ENCODE measurements at regions not wholly inside any gene's neighbourhood (a gene's known extent, or its start where the extent isn't known, plus 50 kb on each side); places are given as distances from the start of the nearest gene placed in this dataset.

DNA sequence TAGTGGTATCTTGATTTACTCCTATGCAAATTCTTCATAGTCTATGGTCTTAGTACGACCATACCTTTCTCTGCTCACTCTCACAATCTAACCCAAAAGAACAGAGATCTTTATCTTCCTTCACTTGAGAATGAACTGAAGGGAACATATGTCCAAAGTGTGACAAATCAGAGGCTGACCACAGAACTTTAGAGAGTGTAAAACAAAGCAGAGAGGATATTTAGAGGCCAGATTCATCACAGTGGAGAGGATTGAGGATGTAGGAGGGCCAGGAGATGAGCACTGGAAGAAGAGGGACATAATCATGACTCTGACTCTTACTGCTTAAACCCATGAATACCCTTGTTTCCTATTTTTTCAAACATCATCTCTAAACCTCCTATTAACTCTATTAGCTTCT is 935.3 kb upstream of the PHF14 start:
- DNase-seq, result no peak

DNA sequence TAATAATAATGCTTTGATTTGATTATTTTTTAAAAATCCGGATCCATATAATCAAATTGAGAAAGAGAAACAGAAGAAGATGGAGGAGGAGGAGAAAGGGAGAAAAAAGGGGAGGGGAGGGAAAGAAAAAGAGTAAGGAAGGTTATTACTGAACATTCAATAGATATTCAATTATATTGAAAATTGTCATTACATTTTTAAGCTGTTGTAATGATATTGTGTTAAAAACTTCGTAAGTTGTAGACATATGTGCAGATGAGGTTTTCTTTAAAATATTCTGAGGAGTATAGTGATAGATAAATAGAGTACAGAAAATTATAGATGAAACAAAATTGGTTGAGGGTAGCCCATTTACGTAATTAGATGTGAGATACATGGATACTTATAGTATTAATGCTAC is 933.0 kb upstream of the PHF14 start:
- no peak for DNase-seq

DNA sequence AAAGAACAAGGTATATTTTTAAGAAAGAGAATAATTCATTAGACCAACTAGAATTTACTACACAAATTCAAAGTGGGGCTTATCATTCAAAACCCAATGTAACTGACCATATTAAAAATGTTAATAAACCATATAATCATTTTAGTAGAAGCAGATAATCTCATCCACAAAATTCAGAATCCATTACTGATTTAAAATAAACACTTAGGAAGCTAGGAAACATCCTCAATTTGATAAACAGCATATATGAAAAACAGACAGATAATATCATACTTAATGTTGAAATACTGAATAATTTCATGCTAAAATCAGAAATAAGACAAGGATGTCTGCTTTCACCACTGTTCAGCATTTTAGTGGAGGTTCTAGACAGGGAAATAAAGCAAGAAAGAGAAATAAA is 902.8 kb upstream of the PHF14 start:
- no peak for DNase-seq

DNA sequence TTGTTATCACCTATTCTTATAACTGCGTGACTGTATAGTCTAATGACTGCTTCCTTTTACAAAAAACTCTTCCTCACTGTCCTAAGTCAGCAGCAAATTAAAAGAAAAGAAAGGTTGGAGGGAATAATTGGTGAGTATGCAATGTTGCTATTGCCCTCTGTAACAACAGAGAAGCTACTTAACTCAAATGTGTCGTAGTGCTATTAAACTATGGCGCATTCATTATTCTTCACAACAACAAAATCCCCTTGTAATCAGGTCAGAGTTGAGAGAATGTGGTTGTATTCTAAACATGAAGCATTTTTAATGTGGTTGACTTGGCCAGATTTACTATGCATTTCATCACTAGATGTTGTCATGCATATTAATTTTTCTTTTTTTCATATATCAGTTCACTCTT is 897.8 kb upstream of the PHF14 start:
- DNase-seq, result no peak

DNA sequence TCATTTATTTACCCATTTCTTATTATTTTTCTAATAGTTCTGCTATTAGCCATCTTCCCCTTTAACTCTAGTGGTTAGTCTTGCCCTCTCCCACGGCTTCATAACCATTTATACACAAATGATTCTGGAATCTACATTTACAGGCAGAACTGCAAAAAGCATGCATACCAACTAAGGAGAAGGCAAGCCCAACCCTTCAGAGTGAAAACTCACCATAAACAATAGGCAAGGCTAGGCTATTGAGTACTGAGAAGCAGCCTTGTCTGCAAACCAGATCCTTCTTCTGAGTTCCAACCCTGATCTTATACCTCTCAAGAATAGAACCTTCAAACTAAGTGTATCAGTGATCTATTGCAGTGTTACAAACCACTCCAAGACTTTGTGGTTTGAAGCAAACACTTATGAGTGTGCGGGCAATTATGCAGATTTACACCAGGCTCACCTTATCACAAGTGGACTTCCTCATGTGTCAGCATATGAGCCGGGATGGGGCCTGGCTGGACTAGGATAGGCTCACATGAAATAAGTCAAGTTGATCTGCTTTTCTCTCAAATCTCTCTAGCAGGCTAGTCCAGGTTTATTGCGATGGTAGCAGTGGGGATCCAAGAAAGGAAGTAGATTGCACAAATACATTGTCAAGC is 896.9 kb upstream of the PHF14 start:
- no peak for DNase-seq

DNA sequence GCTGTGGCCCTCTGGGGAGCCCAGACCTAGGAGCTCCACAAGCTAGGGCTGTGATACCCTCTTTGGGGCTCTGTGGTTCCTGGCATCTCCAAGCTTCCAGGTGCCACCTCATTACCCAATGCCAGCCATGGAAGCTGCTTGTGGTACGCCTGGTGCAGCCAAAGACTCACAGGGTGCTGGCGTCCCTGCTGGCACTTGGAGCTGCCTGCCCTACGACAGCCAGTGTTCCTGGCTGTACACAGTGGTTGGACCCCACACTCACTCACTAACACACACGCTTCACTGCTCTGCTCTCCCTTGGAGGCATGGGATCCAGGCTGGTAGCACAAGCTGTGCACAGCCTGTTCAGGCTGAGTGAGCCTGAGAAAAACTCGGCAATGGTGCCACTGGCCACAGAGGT is 894.1 kb upstream of the PHF14 start:
- DNase-seq, result peak; percentile 16

DNA sequence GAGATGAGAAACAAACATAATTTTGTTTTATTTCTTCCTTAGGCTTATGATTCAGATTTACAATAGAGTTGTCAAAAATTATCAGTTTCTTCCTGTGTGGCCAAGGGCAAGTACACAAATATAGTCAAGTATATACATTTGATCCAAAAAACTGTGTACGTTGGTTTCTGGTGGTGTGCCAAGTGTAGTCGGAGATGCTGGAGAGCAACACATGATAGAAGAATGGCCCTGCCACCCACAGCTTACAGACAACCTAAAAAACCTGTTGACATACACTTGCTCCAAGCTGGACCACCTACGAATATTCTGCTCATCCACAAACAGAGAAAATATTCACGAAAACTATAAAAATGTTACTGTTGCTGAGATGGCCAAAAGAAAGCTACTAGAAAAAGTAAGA is 890.8 kb upstream of the PHF14 start:
- DNase-seq, result no peak

DNA sequence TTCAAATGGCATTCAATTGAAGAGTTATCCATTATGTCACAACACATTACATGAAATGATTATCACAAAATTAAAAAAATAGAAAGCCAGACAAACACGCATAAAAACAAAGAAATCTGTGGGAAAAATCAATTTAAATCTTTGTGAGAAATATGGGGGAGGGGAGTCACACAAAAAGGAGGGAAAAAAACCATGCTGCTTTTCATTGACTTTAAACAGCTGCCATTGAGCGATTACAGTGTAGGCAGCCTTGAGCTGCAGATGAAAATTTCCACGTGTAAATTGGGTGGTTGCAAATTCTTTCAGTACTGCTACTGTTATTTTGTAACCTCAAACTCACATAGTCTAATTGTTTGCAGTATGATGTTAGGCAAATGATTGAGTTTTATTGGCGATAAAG is 889.9 kb upstream of the PHF14 start:
- DNase-seq, result no peak

DNA sequence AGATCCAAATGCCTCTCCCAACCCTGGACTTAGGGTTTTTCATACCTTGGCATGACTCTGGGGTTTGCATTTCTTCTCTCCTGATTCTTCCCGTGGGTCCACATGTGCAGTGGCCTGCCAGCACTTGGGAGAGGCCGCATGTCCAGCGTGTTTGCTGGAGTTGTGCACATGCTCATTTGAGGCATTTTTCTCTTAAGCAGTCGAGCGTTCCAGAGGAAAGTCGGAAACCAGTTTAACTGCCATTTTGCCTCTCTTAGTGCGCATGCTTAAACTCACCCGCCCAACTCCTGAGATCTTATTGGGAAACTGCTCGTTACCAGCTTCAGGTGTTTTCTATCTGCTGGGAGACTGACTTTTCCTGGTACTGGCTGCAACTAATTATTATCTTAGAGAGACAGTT is 888.4 kb upstream of the PHF14 start:
- DNase-seq, result no peak

DNA sequence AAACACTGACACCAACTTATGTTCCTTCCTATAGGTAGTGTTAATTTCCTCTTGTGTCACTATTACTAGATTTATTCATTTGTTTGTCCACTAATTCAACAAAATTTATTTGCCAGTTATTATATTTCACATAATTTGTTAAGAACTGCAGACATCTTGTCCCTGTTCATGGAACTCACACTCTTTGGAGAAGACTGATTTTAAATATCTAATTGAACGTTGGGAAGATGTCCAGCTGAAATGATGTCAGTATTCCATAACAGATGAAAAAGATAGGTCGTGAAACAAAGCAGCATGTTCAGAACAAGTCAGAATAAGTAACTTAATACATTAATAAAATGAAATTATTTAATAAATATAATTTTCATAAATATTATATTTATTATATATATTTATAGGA is 873.1 kb upstream of the PHF14 start:
- DNase-seq, result no peak

DNA sequence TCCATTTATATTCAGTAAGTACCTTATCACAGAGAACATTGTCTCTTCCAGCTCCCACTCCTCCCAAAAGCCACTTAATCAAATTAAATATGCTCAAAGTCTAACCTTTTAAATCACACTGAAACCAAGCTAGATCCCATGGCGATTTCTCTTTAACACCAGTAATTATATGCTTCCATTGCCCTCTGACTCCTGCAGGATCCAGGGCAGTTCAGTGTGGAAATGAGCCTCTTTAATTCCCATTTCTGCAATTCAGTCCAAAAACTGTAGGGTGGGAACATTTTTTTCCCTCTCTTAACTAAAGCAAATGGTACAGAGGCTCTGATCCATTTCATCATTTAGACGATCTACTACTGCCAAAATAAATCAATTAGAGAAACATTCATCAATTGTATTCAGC is 872.3 kb upstream of the PHF14 start:
- no peak for DNase-seq

DNA sequence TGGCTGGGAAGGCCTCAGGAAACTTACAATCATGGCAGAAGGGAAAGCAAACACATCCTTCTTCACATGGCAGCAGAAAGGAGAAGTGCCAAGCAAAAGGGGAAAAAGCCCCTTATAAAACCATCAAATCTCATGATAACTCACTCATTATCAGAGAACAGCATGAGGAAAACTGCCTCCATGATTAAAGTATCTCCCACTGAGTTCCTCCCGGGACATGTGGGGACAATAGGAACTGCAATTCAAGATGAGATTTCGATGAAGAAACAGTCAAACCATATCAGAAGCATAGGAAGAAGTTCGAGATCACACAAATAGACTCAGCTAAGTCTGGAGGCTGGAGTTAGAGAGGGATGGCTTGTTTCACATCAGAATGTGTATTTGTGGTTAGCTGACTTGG is 869.4 kb upstream of the PHF14 start:
- no peak for DNase-seq

DNA sequence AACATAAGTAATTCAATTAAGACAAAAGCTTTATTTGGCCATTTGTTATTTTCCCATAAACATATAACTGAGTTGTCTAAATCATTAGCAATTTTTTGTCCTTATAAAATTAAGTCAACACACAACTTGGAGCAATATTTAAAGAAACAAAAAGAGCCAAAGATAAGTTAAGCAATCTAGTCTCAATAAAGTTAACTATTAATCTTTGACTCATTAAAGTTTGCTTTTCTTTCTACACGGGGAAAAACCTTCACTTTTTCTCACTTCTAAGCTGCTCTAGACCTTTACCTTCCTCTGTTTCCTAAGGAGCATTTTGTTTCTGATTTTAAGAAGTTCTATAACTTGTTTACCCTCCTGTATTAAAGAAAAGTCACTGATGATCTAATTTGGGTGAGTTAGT is 867.1 kb upstream of the PHF14 start:
- no peak for DNase-seq

DNA sequence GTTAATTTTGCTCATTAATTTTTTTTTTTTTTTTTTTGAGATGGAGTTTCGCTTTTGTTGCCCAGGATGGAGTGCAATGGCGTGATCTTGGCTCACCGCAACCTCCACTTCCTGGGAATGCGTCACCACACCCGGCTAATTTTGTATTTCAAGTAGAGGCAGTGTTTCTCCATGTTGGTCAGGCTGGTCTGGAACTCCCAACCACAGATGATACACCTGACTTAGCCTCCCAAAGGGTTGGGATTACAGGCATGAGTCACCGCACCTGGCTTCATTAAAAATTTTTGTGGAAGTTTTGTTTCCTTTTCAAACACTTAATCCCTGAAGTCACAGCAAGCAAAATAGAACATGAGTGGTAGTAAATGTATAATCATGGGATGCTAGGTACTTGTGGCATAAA is 857.2 kb upstream of the PHF14 start:
- DNase-seq, result no peak

DNA sequence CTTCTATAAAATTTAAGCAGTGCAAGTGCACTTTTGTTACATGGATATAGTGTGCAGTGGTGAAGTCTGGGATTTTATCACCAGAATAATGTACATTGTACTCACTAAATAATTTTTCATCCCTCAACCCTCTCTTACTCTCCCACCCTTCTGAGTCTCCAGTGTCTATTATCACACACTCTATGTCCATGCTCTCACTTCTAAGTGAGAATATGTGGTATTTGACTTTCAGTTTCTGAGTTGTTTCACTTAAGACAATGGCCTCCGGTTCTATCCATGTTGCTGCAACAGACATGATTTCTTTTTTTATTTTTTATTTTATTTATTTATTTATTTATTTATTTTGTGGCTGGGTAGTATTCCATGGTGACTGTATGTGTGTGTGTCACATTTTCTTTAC is 855.9 kb upstream of the PHF14 start:
- DNase-seq, result no peak

DNA sequence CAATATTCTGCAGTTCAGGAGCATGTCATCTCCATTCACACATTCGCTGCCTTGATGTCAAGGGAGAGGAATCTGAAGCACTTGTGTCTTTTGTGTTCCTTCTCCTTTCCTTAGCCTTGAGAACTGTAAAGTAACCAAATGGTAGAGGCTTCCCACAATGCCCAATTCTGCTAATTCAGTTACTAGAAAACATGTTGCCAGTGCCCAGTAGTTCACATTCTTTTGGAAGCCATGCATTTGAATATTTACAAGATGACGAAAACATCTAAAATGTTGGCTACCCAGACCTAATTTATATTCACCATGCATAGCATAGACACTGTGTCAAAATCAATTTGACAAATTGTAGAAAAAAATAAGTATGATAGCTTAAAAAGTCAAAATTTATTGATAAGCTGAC is 852.7 kb upstream of the PHF14 start:
- no peak for DNase-seq

DNA sequence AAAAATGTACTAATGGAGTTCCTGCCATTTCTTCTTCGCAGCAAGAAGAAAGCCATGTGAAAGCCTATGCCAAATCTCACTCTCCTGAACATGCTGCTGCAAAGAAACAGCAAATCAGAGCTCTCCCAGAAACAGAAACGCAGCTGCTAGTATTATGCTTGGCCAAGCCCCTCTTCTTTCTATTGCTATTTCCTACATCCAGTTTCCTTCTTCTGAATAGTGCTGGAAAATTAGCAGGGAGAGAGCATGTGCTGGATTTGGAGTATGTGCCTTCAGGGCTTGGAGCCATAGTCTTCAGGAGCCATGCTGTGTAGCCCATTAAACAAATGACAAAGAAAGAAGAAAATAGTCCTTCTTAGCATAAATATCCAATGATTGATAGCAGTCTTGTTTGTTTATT is 852.0 kb upstream of the PHF14 start:
- no peak for DNase-seq

DNA sequence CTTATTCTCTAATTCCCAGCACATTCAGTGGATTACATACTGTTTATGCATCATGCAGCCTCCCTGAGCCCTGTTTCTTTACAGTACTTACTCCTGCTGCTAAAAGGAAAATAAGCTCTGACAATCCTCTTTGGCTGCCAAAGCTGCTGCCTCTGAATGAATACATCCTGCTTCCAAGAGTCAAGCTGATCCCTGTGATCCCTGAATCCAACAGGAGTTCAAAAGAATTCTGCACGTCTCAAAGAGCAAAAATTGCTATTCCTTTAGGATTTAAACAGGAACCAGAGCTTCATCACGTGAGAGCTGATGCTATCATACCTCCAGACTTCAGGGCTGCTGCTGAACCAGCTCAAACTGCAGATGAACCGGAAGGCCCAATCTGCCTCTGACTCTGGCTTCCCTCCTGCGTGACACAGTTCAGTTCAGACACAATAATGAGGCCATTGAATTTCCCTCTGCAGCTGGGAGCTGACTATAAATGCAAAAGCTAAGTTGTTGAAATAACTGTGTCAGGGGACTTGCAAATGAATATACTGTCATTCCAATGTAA is 851.0 kb upstream of the PHF14 start:
- no peak for DNase-seq

DNA sequence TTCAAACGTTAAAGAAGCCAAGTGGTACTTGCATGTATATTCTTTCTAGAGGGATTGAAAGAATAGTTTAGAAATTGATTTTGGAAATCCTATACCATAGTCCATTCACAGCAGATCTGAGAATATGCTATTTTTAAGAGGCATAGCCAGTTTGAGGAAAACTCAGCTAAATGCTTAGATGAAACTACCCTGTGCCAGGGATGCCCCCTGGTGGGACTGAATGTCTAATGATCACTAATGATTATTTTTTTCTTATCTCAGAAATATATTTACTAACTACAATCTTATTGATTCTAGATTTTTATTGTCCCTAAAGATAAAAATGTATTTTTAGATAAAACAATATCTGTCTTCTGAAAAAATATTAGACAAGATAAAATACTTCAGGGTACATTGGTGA is 844.9 kb upstream of the PHF14 start:
- no peak for DNase-seq

DNA sequence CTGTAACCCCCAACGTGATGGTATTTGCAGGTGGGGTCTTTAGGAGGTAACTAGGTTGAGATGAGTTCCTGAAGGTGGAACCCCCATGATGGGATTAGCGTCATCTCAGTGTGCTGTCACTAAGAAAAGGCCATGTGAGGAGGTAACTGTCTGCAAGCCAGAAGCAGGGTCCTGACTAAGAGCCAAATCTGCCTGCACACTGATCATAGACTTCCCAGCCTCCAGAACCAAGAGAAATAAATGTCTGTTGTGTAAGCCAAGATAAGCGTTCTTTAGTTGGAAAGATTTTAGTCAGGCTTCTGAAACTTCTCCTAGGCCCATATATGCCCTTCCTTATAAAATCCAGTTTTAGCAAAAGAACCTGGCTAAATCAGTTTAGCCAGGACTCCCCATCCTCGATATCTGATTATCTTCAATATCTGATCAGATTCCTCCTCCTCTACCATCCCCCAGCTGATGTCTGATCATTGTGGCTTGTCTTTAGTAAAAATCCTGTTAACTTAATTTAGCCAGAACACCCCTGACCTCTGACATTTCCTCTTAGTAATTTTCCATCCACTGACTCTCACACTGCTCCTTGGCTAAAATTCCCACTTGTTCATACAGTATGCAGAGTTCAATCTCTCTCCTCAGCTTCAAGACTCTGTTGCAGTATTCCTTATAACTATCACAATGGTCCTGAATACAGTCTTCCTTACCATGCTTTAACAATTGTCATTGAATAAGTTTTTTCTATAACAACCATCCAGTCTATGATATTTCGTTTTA is 835.4 kb upstream of the PHF14 start:
- no peak for DNase-seq

DNA sequence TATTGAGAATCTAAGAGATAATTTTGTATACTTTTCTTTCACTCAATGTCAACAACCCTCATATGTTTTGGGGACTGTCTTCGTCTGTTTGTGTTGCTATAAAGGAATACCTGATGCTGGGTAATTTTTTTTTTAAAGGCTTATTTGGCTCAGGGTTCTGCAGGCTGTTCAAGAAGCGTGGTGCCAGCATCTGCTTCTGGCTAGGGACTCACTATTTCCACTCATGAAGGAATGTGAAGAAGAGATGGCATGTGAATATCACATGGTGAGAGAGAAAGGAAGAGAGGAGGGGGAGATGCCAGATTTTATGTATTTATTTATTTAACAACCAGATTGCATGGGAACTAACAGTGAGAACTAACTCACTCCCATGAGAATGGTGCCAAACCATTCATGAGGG is 827.4 kb upstream of the PHF14 start:
- DNase-seq, result no peak

DNA sequence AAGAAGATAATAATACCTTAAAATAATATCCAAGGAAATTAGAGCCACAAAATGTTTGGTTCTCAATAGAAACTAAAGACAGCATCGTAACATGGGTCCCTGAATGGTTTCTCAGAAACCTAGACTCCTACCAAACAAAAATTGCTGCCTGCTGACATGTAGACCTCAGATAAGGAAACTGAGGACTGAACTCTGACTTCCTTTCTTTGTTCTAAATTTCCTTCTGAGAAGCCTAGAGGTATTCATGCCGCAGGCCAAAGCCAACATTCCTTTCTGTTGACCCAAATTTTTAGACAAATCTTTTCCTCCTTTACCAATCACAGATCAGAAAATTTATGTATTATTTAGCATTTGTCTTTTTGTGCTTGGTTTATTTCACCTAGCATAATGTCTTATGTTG is 816.7 kb upstream of the PHF14 start:
- DNase-seq, result no peak

DNA sequence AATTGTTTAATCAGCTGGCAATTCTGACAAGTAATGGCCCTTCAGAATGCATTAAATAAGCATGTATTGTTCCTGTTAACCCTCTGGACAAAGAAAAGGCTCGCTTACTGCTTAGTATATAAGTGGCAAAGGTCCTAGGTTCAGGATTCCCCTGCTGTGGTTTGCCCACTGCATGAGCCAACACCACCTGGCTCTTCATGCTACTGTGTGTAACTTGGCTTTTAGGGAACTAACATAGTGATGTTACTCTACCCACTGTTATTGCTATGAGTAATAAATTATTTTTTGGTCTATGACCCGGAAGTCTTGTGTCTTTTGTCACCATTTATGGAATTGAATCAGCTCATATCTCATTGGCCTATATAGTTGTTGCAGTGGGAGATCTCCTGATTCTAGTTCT is 791.7 kb upstream of the PHF14 start:
- no peak for DNase-seq

DNA sequence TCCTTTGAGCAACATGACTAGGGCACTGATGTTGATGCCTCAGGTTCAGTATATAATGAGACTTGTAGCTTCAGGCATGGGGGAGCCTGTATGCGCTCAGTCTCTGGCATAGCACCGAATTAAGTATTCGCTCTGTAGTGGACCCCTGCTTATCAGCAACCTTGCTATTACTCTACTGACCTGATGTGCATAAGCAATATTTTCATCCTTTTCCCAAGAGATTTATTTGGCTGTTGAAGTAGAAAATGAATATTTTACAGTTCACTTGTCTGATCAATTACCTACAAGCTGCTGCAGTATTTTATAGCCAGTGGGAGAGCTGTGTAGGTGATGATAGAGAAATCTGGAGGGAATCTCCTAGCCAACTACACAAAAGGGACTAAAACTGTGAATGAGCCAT is 781.6 kb upstream of the PHF14 start:
- DNase-seq, result no peak

DNA sequence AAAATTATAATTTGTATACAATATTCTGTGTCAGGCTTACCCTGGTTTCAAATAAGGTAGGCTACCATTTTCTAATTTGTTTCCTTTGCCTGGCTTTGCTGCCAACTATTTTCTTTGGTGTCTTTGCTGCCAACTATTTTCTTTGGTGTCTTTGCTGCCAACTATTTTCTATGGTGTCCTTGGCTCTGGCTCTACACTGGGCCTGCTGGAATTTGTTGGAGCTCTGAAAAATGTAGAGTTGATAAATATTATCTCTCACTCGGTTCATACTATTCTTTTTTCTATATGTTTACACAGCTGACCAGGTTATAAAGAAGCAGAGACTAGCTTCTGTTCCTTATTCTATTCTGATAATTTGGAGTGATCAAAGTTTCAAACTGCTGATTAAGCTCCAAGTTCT is 768.0 kb upstream of the PHF14 start:
- no peak for DNase-seq

Data from CD4-positive, alpha-beta T cell treated with Interleukin-15 for 1 hour (primary cell).